ENCODE measurements at regions not wholly inside any gene's neighbourhood (a gene's known extent, or its start where the extent isn't known, plus 50 kb on each side); places are given as distances from the start of the nearest gene placed in this dataset.

DNA sequence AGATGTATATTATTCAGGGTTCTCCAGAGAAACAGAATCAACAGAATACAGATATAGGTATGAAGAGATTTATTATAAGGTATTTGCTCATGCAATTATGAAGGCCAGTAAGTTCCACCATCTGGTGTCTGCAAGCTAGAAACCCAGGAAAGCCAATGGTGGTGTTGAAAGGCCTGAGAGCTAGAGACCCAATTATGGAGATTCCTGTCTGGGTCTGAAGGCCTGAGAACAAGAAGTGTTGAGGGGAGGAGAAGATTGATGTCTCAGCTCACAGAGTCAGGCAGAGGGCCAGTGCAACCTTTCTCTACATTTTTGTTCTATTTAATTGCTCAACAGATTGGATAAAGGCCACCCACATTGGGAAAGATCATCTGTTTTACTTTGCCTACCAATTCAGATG, 524.2 kb upstream of the CRIM1 start:
- TF ChIP-seq CTCF (IDR thresholded peaks at IDR 0.05) (no peak), POLR2A (IDR thresholded peaks at IDR 0.05) (no peak)

Measured in uterus (tissue), 2 donors.